ENCODE measurements at regions not wholly inside any gene's neighbourhood (a gene's known extent, or its start where the extent isn't known, plus 50 kb on each side); places are given as distances from the start of the nearest gene placed in this dataset.

DNA sequence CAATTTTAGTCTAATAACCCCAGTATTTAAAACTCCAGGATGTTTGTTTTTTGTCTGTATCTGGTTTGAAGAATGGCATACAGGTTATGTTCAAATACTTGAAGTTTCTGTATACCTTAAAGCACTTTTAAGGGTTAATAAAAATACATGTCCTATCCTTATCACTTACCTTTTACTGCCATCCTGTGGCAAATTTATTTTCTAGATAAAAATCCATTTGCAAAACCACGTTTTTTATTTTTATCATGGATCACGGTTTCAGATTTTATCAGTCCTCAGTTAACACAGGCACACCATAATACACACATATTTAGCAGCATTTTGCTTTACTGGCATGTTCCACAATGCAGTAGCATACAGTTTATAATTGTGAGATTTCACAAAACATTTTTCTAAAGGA is 113.3 kb upstream of the H2AZ1 start:
- no peaks in the 10 kb centered on the region for H4K20me1 ChIP-seq (replicated peaks; ENCODE audit: insufficient read depth)
- H3K27ac Mint-ChIP-seq, result no peak overlapping the region
- no peaks in the 10 kb centered on the region for H3K79me2 ChIP-seq (replicated peaks; ENCODE audit: insufficient read depth)
- TF ChIP-seq, protein P1, sequence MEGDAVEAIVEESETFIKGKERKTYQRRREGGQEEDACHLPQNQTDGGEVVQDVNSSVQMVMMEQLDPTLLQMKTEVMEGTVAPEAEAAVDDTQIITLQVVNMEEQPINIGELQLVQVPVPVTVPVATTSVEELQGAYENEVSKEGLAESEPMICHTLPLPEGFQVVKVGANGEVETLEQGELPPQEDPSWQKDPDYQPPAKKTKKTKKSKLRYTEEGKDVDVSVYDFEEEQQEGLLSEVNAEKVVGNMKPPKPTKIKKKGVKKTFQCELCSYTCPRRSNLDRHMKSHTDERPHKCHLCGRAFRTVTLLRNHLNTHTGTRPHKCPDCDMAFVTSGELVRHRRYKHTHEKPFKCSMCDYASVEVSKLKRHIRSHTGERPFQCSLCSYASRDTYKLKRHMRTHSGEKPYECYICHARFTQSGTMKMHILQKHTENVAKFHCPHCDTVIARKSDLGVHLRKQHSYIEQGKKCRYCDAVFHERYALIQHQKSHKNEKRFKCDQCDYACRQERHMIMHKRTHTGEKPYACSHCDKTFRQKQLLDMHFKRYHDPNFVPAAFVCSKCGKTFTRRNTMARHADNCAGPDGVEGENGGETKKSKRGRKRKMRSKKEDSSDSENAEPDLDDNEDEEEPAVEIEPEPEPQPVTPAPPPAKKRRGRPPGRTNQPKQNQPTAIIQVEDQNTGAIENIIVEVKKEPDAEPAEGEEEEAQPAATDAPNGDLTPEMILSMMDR (conservative IDR thresholded peaks at IDR 0.05; ENCODE audit: low read depth in 2 of 2), result peak in 1 of 2 experiments; percentile 27; a peak in 2 of 4 replicates
- no peak for TF ChIP-seq CREB1 (CRISPR knock-in tag; IDR thresholded peaks at IDR 0.05; ENCODE audit: low read depth)
- no peak overlapping the region for H2AFZ ChIP-seq
- no peaks in the 10 kb centered on the region for H3K36me3 Mint-ChIP-seq (ENCODE audit: low read depth)
- H3K4me3 ChIP-seq, result no peak overlapping the region
- H3K9me2 ChIP-seq (ENCODE audit: insufficient read depth), result no peaks in the 10 kb centered on the region; the same call in 1 of the 2 replicates
- no peaks in the 10 kb centered on the region for H3K27me3 Mint-ChIP-seq (ENCODE audit: insufficient read depth, low read depth, poor library complexity)
- no peak for DNase-seq (ENCODE audit: low spot score)
- no peaks in the 10 kb centered on the region for H3K36me3 ChIP-seq (ENCODE audit: insufficient read depth)
- H3K4me1 Mint-ChIP-seq, result peaks cover 7% of the 10 kb centered on the region
- H3K27ac ChIP-seq (ENCODE audit: low read depth), result no peak overlapping the region
- no peak overlapping the region for H3K4me2 ChIP-seq
- no peaks in the 10 kb centered on the region for H3K27me3 ChIP-seq (ENCODE audit: insufficient read depth)
- no peak overlapping the region for H3K4me3 Mint-ChIP-seq
- H3K4me1 ChIP-seq (ENCODE audit: insufficient read depth), result peaks cover 4% of the 10 kb centered on the region; the same call in 1 of the 2 replicates
- no peak for ATAC-seq
- no peaks in the 10 kb centered on the region for H3K9me3 Mint-ChIP-seq
- no peaks in the 10 kb centered on the region for H3F3A ChIP-seq (replicated peaks; ENCODE audit: low read depth)

DNA sequence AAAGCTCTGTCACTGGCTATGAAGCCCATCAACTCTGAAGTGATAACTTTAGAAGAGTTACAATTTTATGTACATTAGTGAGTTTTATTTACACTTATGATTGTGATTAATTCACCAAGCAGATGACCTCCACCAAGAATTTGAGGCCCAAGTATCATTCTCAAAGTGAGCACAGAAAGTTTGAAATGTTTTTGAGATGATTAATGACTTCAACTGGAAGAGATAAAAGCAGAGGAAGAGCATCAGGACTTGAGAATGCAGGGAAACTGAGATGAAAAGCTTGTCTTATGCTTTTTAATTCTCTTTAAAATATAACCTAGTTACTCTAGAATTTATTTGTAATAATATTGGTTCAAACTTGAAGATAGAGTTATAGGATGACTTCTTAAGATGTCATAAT is 112.8 kb upstream of the H2AZ1 start:
- H4K20me1 ChIP-seq (replicated peaks; ENCODE audit: insufficient read depth), result no peaks in the 10 kb centered on the region
- H3K27ac ChIP-seq (ENCODE audit: low read depth), result no peak overlapping the region
- no peaks in the 10 kb centered on the region for H3K36me3 ChIP-seq (ENCODE audit: insufficient read depth)
- Mint-ChIP-seq H3K9me3 (no peaks in the 10 kb centered on the region), H3K27ac (no peak overlapping the region), H3K4me1 (peaks cover 7% of the 10 kb centered on the region), H3K27me3 (ENCODE audit: insufficient read depth, low read depth, poor library complexity) (no peaks in the 10 kb centered on the region), H3K4me3 (no peak overlapping the region), H3K36me3 (ENCODE audit: low read depth) (no peaks in the 10 kb centered on the region)
- no peaks in the 10 kb centered on the region for H3F3A ChIP-seq (replicated peaks; ENCODE audit: low read depth)
- no peaks in the 10 kb centered on the region for H3K27me3 ChIP-seq (ENCODE audit: insufficient read depth)
- H3K4me3 ChIP-seq, result no peak overlapping the region
- ATAC-seq (no peak), DNase-seq (ENCODE audit: low spot score) (no peak)
- H3K4me1 ChIP-seq (ENCODE audit: insufficient read depth), result peaks cover 4% of the 10 kb centered on the region; the same call in 1 of the 2 replicates
- no peak overlapping the region for H2AFZ ChIP-seq
- H3K79me2 ChIP-seq (replicated peaks; ENCODE audit: insufficient read depth), result no peaks in the 10 kb centered on the region
- TF ChIP-seq, protein P1 (conservative IDR thresholded peaks at IDR 0.05; ENCODE audit: low read depth in 2 of 2), result no peak
- H3K9me2 ChIP-seq (ENCODE audit: insufficient read depth), result no peaks in the 10 kb centered on the region; the same call in 1 of the 2 replicates
- H3K4me2 ChIP-seq, result no peak overlapping the region

DNA sequence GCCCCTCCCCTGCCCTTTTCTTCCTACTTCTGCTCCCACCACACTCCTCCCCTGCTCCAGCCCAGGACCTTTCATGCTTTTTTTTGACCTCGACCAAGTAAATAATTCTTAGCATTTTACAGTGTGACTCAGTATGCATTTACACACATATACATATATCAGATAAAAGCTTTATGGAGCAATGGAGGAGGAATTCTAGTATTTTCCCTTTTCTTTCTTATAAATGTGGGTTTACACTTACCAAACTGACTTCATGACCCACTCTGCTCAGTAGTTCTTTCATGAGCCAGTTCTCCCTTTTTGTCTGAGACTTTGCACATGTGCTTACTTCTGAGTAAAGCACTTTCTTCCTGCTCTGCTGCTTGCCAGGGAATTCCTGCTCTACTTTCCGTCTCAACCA is 111.8 kb upstream of the H2AZ1 start:
- Mint-ChIP-seq H3K27ac (no peak overlapping the region), H3K4me3 (no peak overlapping the region), H3K36me3 (ENCODE audit: low read depth) (no peaks in the 10 kb centered on the region), H3K9me3 (no peaks in the 10 kb centered on the region), H3K27me3 (ENCODE audit: insufficient read depth, low read depth, poor library complexity) (no peaks in the 10 kb centered on the region), H3K4me1 (peaks cover 7% of the 10 kb centered on the region)
- Histone ChIP-seq H3F3A (replicated peaks; ENCODE audit: low read depth) (no peaks in the 10 kb centered on the region), H3K4me2 (no peak overlapping the region), H3K9me2 (ENCODE audit: insufficient read depth) (no peaks in the 10 kb centered on the region; the same call in 1 of the 2 replicates), H3K79me2 (replicated peaks; ENCODE audit: insufficient read depth) (no peaks in the 10 kb centered on the region), H2AFZ (no peak overlapping the region), H3K27ac (ENCODE audit: low read depth) (no peak overlapping the region), H3K4me1 (ENCODE audit: insufficient read depth) (peaks cover 4% of the 10 kb centered on the region; the same call in 1 of the 2 replicates), H3K36me3 (ENCODE audit: insufficient read depth) (no peaks in the 10 kb centered on the region), H3K4me3 (no peak overlapping the region), H3K27me3 (ENCODE audit: insufficient read depth) (no peaks in the 10 kb centered on the region), H4K20me1 (replicated peaks; ENCODE audit: insufficient read depth) (no peaks in the 10 kb centered on the region)
- TF ChIP-seq POLR2AphosphoS5 (IDR thresholded peaks at IDR 0.05; ENCODE audit: low read depth) (no peak), STAT1 (IDR thresholded peaks at IDR 0.05; ENCODE audit: unreplicated experiment) (no peak), EZH2 (IDR thresholded peaks at IDR 0.05; ENCODE audit: low read depth, unreplicated experiment) (no peak)
- TF ChIP-seq, protein P2, sequence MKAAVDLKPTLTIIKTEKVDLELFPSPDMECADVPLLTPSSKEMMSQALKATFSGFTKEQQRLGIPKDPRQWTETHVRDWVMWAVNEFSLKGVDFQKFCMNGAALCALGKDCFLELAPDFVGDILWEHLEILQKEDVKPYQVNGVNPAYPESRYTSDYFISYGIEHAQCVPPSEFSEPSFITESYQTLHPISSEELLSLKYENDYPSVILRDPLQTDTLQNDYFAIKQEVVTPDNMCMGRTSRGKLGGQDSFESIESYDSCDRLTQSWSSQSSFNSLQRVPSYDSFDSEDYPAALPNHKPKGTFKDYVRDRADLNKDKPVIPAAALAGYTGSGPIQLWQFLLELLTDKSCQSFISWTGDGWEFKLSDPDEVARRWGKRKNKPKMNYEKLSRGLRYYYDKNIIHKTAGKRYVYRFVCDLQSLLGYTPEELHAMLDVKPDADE (IDR thresholded peaks at IDR 0.05), result no peak
- ATAC-seq, result no peak
- no peak for DNase-seq (ENCODE audit: low spot score)

Data from GM23338 (cell line).